Cardiac fibroblast (primary cell): ENCODE measurements at regions not wholly inside any gene's neighbourhood (a gene's known extent, or its start where the extent isn't known, plus 50 kb on each side); places are given as distances from the start of the nearest gene placed in this dataset.

Experiments used
- DNase-seq, 2 donors: peaks; one replicate each; pipeline versions ENCODE4 v3.0.0 to v3.0.0-alpha.2; 2010; ENCODE audit warnings: low read depth in 2 of 2
- H3K4me3 ChIP-seq, 2 donors: replicated peaks in 1 of 2; 1 replicate in 1 of 2; 2 replicates in 1 of 2; pipeline ENCODE4 v1.5.1; 2011; ENCODE audit warnings: low read depth in 2 of 2, low read length in 2 of 2, mild to moderate bottlenecking in 2 of 2, moderate library complexity in 1 of 2
- TF ChIP-seq, protein P1 (sequence below): IDR thresholded peaks from one replicate; pipeline ENCODE4 v1.5.1; 2011; ENCODE audit warnings: low read depth, mild to moderate bottlenecking, low read length, inconsistent platforms

DNA sequence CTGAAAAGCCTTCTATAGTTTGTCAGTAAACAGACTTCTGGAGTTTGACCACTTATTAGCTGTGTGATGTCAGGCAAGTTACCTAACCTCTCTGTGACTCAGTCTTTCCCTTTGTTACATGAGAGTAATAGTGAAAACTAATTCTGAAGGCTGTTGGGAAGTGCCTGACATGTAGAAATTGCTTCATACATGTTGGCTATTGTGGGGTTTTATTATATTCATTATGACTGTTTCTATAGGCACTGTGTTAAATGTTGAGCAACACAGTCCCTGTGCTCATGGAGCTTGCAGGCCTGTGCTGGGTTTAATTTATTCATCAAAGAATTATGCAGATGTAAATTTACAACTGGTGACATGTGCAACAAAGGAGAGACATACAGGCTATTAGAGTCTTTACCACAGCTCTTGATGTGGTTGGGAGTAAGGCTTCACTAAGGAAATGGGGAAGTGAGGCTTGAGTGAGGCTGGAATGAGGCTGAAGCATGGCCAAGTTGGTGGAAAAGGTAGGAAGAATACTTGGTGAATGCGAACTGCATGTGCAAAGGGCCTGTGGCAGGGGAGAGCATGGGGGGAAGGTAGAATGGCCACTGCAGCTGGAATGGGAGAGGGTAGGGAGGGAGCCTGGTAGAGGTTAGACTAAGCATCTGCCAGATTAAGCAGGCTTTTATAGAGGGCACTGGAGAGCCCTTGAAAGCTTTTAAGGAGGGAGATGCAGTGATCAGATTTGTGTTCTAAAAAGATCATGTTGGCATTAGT is 236.4 kb upstream of the CRY1 start:
- TF ChIP-seq, protein P1, sequence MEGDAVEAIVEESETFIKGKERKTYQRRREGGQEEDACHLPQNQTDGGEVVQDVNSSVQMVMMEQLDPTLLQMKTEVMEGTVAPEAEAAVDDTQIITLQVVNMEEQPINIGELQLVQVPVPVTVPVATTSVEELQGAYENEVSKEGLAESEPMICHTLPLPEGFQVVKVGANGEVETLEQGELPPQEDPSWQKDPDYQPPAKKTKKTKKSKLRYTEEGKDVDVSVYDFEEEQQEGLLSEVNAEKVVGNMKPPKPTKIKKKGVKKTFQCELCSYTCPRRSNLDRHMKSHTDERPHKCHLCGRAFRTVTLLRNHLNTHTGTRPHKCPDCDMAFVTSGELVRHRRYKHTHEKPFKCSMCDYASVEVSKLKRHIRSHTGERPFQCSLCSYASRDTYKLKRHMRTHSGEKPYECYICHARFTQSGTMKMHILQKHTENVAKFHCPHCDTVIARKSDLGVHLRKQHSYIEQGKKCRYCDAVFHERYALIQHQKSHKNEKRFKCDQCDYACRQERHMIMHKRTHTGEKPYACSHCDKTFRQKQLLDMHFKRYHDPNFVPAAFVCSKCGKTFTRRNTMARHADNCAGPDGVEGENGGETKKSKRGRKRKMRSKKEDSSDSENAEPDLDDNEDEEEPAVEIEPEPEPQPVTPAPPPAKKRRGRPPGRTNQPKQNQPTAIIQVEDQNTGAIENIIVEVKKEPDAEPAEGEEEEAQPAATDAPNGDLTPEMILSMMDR: no peak
- DNase-seq: peak in 1 of 2 donors; percentile 88
- H3K4me3 ChIP-seq: no peak overlapping the region

- H3K4me3 ChIP-seq: no peak overlapping the region
Observed at GRCh38 chr12:107330831-107331431, 237.6 kb upstream of the CRY1 start.

GRCh38 chr12:107331471-107331870 is 238.1 kb upstream of the CRY1 start:
- H3K4me3 ChIP-seq: no peak overlapping the region
- DNase-seq: no peak
- TF ChIP-seq, protein P1: no peak

More at GRCh38 chr12:107330831-107331431, 237.6 kb upstream of the CRY1 start:
- TF ChIP-seq, protein P1: no peak
- no peak for DNase-seq

GRCh38 chr12:107331912-107332311 is 238.6 kb upstream of the CRY1 start:
- peak in 1 of 2 donors; percentile 8 for DNase-seq
- H3K4me3 ChIP-seq: no peak overlapping the region
- TF ChIP-seq, protein P1: no peak

DNA sequence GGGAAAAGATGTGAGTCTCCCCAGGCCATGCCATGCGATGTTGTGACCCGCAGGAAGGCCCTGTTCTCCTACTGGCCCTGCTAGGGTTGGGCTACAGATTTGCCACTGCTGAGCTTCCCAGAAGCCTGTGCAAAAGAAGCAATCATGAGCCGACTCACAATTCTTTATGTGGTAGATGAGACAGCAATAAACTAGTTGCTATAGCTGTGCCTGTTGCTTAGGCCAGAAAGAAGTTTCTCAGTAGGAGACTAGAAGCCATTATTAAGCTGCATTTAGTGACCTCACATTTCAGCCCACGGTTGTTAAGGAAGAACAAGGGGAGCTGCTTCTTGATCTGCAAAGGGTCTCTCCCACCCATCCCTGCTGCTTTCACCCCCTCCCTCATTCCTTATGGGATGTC is 239.4 kb upstream of the CRY1 start:
- TF ChIP-seq, protein P1: no peak

GRCh38 chr12:107335802-107336570 is 242.6 kb upstream of the CRY1 start:
- TF ChIP-seq, protein P1: no peak
- no peak overlapping the region for H3K4me3 ChIP-seq
- peak in 1 of 2 donors; percentile 37 for DNase-seq

More for the DNA sequence above, 239.4 kb upstream of the CRY1 start:
- H3K4me3 ChIP-seq: no peak overlapping the region
- DNase-seq: no peak
